HCT116 (cell line): ENCODE measurements at regions not wholly inside any gene's neighbourhood (a gene's known extent, or its start where the extent isn't known, plus 50 kb on each side); places are given as distances from the start of the nearest gene placed in this dataset.
"Not testable (repeated sequence)": the region's sequence is repeated elsewhere in the genome, so short reads cannot be mapped to it uniquely, and the experiment has no call there.

Experiments used
- ATAC-seq: fragments of 200-7000 bp; cut with Tn5 transposase; 2 replicates; pipeline ENCODE4 v1.9.1; 2020; ENCODE audit warnings: mild to moderate bottlenecking, moderate library complexity
- BruUV-seq: library from RNA; stranded (reverse); fragments of 400-500 nt; replicated peaks from 2 replicates; lab custom pipeline; 2021; lab: Mats Ljungman, UMichigan
- CTCF ChIA-PET: fragments of 300-600 bp; sonication (Branson Sonifier 250); formaldehyde crosslinking; loops from one replicate; lab custom pipeline; 2021; ENCODE audit warnings: antibody characterized with exemption; lab: Charles Lee
- POLR2A ChIA-PET: fragments of 300-600, 350-600 bp; sonication (Branson Sonifier 250); formaldehyde crosslinking; loops from one replicate; lab custom pipeline; 2021; ENCODE audit warnings: antibody characterized with exemption; lab: Charles Lee
- RAD21 ChIA-PET, 2 experiments: fragments of 300-600 bp; sonication (Branson Sonifier 250); formaldehyde crosslinking; loops; one replicate each; lab custom pipeline; 2023; ENCODE audit warnings: low total read pairs in 2 of 2; ENCODE audit not compliant: uncharacterized antibody in 2 of 2, unreplicated experiment in 2 of 2, low non-redundant PET in 1 of 2; lab: Charles Lee
- DNase-seq: peaks from one replicate; pipeline ENCODE4 v3.0.0-alpha.2; 2010; ENCODE audit warnings: low read depth, low spot score
- H2AFZ ChIP-seq: fragments of 200-600 bp; shearing (Covaris generic), sonication (generic); 2 replicates; pipeline ENCODE4 v1.6.1; 2017; ENCODE audit warnings: low read depth, mixed run types, mixed read lengths, antibody characterized with exemption, low read length; ENCODE audit not compliant: poor library complexity, severe bottlenecking
- H3K27ac ChIP-seq: 2 replicates; pipeline ENCODE4 v1.5.1; 2012; ENCODE audit warnings: low read depth, low read length
- H3K27me3 ChIP-seq: fragments of 200-600 bp; sonication (generic); 2 replicates; pipeline ENCODE4 v1.6.1; 2016; ENCODE audit warnings: mixed run types, low read length, mixed read lengths; ENCODE audit not compliant: insufficient read depth
- H3K36me3 ChIP-seq, 2 experiments: fragments of 200-500 bp in 1 of 2; fragments of 200-600 bp in 1 of 2; sonication (Bioruptor generic) in 1 of 2; sonication (generic) in 1 of 2; 2 replicates each; pipeline versions ENCODE4 v1.5.1 to v1.6.1; 2014 to 2016; ENCODE audit warnings: low read length in 2 of 2, inconsistent platforms in 1 of 2, mixed read lengths in 1 of 2, mixed run types in 1 of 2; ENCODE audit not compliant: insufficient read depth in 2 of 2, control insufficient read depth in 1 of 2
- H3K4me1 ChIP-seq, 2 experiments: fragments of 200-600 bp in 1 of 2; sonication (generic) in 1 of 2; 2 replicates each; pipeline versions ENCODE4 v1.5.1 to v1.6.1; 2012 to 2017; ENCODE audit warnings: low read length in 2 of 2, inconsistent platforms in 1 of 2, mild to moderate bottlenecking in 1 of 2, mixed read lengths in 1 of 2, mixed run types in 1 of 2, moderate library complexity in 1 of 2; ENCODE audit not compliant: insufficient read depth in 2 of 2, control insufficient read depth in 1 of 2
- H3K4me2 ChIP-seq: fragments of 200-600 bp; sonication (generic); 2 replicates; pipeline ENCODE4 v1.6.1; 2017; ENCODE audit warnings: mixed run types, low read length, mixed read lengths
- H3K4me3 ChIP-seq, 2 experiments: fragments of 200-600 bp in 1 of 2; sonication (generic) in 1 of 2; replicated peaks in 1 of 2; 2 replicates each; pipeline ENCODE4 v1.5.1; 2011 to 2016; ENCODE audit warnings: low read length in 2 of 2, control low read depth in 1 of 2, low read depth in 1 of 2, mild to moderate bottlenecking in 1 of 2, mixed read lengths in 1 of 2, mixed run types in 1 of 2
- H3K79me2 ChIP-seq: fragments of 200-600 bp; sonication (generic); 2 replicates; pipeline ENCODE4 v1.6.1; 2017; ENCODE audit warnings: mild to moderate bottlenecking, mixed run types, low read length, moderate library complexity, mixed read lengths; ENCODE audit not compliant: insufficient read depth
- H3K9ac ChIP-seq: fragments of 200-600 bp; sonication (generic); 2 replicates; pipeline ENCODE4 v1.6.1; 2016; ENCODE audit warnings: low read length, mixed read lengths
- H3K9me2 ChIP-seq: fragments of 200-600 bp; sonication (generic), shearing (Covaris generic); 2 replicates; pipeline ENCODE4 v1.6.1; 2017; ENCODE audit warnings: mixed run types, mild to moderate bottlenecking, moderate library complexity; ENCODE audit not compliant: insufficient read depth
- H3K9me3 ChIP-seq, 2 experiments: fragments of 200-500 bp in 1 of 2; fragments of 200-600 bp in 1 of 2; sonication (Bioruptor generic) in 1 of 2; sonication (generic) in 1 of 2; 2 replicates each; pipeline ENCODE4 v1.6.1; 2014 to 2017; ENCODE audit warnings: low read length in 2 of 2, mixed read lengths in 2 of 2, inconsistent platforms in 1 of 2, low read depth in 1 of 2, mild to moderate bottlenecking in 1 of 2, mixed run types in 1 of 2, moderate library complexity in 1 of 2; ENCODE audit not compliant: control insufficient read depth in 1 of 2, insufficient read depth in 1 of 2
- H4K20me1 ChIP-seq: fragments of 200-600 bp; sonication (generic), shearing (Covaris generic); 2 replicates; pipeline ENCODE4 v1.6.1; 2017; ENCODE audit warnings: mixed run types, mild to moderate bottlenecking, moderate library complexity; ENCODE audit not compliant: insufficient read depth
- ATF3 ChIP-seq: IDR thresholded peaks from 2 replicates; pipeline ENCODE4 v1.6.1; 2012
- CEBPB ChIP-seq: IDR thresholded peaks from 2 replicates; pipeline ENCODE4 v1.6.1; 2012; ENCODE audit warnings: low read depth
- EGR1 ChIP-seq: IDR thresholded peaks from 2 replicates; pipeline ENCODE4 v1.6.1; 2012; ENCODE audit warnings: low read depth
- EZH2 ChIP-seq: fragments of 200-600 bp; sonication (generic); IDR thresholded peaks from 2 replicates; pipeline ENCODE4 v1.6.1; 2017; ENCODE audit warnings: antibody characterized with exemption, mixed run types
- EZH2phosphoT487 ChIP-seq: fragments of 200-600 bp; IDR thresholded peaks from 2 replicates; pipeline ENCODE4 v1.6.1; 2018; ENCODE audit warnings: antibody characterized with exemption, borderline replicate concordance
- MAX ChIP-seq: IDR thresholded peaks from 2 replicates; pipeline ENCODE4 v1.6.1; 2012
- RAD21 ChIP-seq: IDR thresholded peaks from 2 replicates; pipeline ENCODE4 v1.6.1; 2012; ENCODE audit warnings: low read depth, mild to moderate bottlenecking
- REST ChIP-seq: IDR thresholded peaks from 2 replicates; pipeline ENCODE4 v1.6.1; 2012; ENCODE audit warnings: low read depth
- SIN3A ChIP-seq: IDR thresholded peaks from 2 replicates; pipeline ENCODE4 v1.6.1; 2012; ENCODE audit warnings: low read depth
- YY1 ChIP-seq: IDR thresholded peaks from 2 replicates; pipeline ENCODE4 v1.6.1; 2011; ENCODE audit warnings: low read length, low read depth, moderate library complexity, mild to moderate bottlenecking; ENCODE audit not compliant: insufficient replicate concordance; ENCODE audit errors: extremely low read depth
- ZNF274 ChIP-seq: fragments of 200-500 bp; sonication (Bioruptor generic); IDR thresholded peaks from 2 replicates; pipeline ENCODE4 v1.6.1; 2014; ENCODE audit warnings: mild to moderate bottlenecking, low read depth, low read length, inconsistent platforms
- intact Hi-C: fragments of 100-400 bp; cut with micrococcal nuclease; formaldehyde crosslinking; loops from 2 replicates; pipeline ENCODE4 v1.10.0; 2022

GRCh38 chr9:78441822-78442431 is 145.0 kb downstream of the PSAT1 start:
- Histone ChIP-seq H3K27me3 (peaks cover 3% of the 10 kb centered on the region; the same call in 1 of the 2 replicates), H3K79me2 (no peaks in the 10 kb centered on the region), H3K27ac (no peak overlapping the region), H3K9me2 (no peaks in the 10 kb centered on the region), H4K20me1 (no peaks in the 10 kb centered on the region), H3K4me3 (no peak overlapping the region), H3K4me2 (no peak overlapping the region), H3K36me3 (no peaks in the 10 kb centered on the region)
- ChIA-PET CTCF (no interaction called here), POLR2A (no interaction called here), RAD21 (no interaction called here)
- ATAC-seq: no peak
- BruUV-seq: no TSS peak
- DNase-seq: no peak
- TF ChIP-seq RAD21 (no peak), EZH2phosphoT487 (no peak), MAX (no peak), ATF3 (no peak), REST (no peak), SIN3A (no peak), EZH2 (no peak), EGR1 (no peak), YY1 (no peak), CEBPB (no peak), ZNF274 (no peak)
- TF ChIP-seq, all 23 proteins: peak for 0
- Histone ChIP-seq H2AFZ (no peak overlapping the region), H3K4me1 (no peaks in the 10 kb centered on the region), H3K9ac (no peak overlapping the region), H3K9me3 (no peaks in the 10 kb centered on the region)
- intact Hi-C loops: loop anchor here (5.0 kb wide), 1 partner anchor 790 kb away; no protein-coding TSS in a partner anchor

GRCh38 chr9:78442577-78442976 is 145.7 kb downstream of the PSAT1 start:
- RAD21 ChIA-PET: not testable (repeated sequence)

More at GRCh38 chr9:78442577-78442976, 145.7 kb downstream of the PSAT1 start:
- H3K79me2 ChIP-seq, H4K20me1 ChIP-seq, H3K4me2 ChIP-seq, H3K36me3 ChIP-seq, POLR2A ChIA-PET, H3K9ac ChIP-seq, H2AFZ ChIP-seq, DNase-seq, H3K27ac ChIP-seq, ATAC-seq, H3K4me1 ChIP-seq, H3K9me3 ChIP-seq, H3K9me2 ChIP-seq, H3K27me3 ChIP-seq, BruUV-seq, CTCF ChIA-PET, H3K4me3 ChIP-seq: not testable (repeated sequence)
- intact Hi-C loops: loop anchor here (5.0 kb wide), 1 partner anchor 790 kb away; no protein-coding TSS in a partner anchor
